Hepatic stellate cell (primary cell): ENCODE measurements at regions not wholly inside any gene's neighbourhood (a gene's known extent, or its start where the extent isn't known, plus 50 kb on each side); places are given as distances from the start of the nearest gene placed in this dataset.
"Not testable (repeated sequence)": the region's sequence is repeated elsewhere in the genome, so short reads cannot be mapped to it uniquely, and the experiment has no call there.

Experiments used
- DNase-seq: peaks from one replicate; pipeline ENCODE4 v3.0.0; 2011; ENCODE audit warnings: low spot score

GRCh38 chr14:45976001-45976400, 675.6 kb downstream of the RPL10L start:
- DNase-seq = no peak

GRCh38 chr14:45972416-45972815, 679.2 kb downstream of the RPL10L start:
- DNase-seq = no peak

DNA sequence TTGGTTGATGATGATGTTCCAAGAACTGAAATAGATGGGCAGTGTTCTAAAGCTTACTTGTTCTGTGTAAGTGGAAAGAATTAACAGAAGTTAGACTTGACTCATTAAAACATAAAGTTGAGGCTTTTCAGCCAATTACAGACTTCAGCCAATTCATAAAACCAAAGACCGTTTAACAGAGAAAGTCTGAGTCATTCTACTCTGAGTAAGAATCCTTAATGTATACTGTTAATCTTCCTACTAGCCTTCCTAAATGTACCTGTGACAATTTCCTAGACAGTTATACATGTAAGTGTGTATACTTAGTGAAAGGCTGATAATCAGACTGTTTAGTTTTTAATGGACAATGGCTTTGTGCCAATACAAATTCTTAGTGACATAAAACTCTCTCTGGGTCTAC, 681.0 kb downstream of the RPL10L start:
- no peak for DNase-seq

DNA sequence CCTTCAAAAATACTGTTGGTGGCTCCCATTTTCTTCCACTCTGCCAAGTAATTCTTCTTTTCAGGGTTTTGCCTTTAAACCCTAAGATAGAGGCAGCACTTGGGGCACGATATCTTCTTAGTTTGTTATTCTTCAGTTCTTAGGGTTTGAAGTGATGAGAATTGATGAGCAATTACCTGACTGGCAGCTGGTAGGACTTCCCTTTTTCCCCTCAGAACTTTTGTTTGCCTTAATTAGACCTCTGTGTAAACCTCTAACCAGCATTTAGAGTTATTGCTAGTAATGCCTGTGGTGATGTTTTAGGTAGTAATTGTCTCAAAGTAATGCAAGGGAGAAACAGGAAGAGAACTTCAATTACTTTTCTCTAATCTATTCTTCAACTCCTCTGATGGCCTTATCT, 683.5 kb downstream of the RPL10L start:
- DNase-seq = no peak

DNA sequence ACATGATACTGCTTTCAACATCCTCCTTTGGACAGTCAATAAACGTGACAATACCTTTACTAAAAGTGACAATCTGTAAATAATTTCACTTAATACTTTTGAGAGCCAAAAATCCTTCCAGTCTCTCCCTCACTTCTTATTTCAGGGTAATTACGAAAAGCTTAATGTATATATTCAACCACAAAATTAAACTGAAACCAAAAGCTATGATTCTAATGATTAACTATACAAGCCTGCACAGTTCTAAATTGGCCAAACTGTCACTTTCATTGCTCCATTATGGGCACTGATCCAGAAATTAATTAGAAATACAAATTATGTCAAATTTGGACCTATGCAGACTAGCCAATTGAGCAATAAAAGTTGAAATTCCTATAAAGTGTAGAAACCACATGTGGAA, 696.5 kb upstream of the MIS18BP1 start:
- no peak for DNase-seq

- no peak for DNase-seq
These were observed 694.8 kb upstream of the MIS18BP1 start for GRCh38 chr14:45947830-45948229.

DNA sequence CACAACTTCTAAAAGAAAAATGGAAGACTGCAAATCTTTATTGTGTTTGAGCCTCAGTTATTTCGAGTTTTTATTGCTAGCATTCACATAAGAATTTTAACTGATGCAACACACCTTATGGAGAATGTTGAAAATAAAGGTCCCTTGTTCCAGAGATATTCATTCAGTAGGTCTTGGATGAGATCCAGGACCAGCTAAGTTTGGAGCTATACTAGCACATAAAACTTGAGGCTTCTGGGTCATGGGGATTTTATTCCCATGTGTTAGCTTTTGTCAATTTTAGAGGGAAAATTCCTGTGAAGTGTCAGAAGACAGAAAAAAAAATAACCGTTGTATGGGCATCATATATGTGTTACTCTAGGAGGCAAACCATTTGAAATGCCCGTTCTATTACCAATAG, 693.2 kb upstream of the MIS18BP1 start:
- no peak for DNase-seq

GRCh38 chr14:45940318-45940717, 687.3 kb upstream of the MIS18BP1 start:
- DNase-seq = no peak

DNA sequence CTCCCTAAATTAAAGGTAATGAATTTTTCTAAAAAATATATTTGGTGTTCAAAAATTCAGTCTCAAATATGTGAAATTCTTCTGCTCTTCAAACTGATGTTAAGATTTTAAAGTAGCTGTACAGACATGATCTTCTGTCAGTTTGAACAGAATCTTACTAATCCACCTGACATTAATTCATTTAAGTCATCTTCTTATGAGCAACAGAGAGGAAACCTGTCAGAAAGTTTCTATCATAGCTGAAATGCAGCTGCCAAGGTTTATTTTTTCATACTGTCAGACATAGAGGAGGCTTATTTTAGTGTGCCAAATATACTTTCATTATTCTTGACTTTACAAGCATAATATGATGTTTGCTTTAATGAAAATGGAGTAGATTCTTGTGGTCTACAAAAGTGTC, 686.6 kb upstream of the MIS18BP1 start:
- no peak for DNase-seq

DNA sequence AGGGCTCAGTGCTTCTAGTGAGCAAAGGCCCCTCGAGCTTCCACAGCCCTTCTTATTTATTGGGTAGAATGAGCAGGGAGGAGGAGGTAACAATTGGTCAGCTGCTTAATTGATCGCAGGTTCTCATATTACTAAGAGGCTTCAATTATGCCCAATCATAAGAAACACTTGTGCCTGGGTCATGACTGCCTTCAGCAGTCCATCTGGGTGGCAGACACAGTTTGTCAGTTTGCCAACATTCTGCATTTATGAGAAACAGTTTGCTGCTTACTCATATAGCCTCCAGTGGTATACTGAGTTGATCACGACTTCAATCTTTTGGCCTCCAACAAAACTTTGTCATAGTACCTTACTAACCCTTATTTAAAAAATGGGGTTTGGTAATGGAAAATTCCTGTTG, 667.0 kb upstream of the MIS18BP1 start:
- not testable (repeated sequence) for DNase-seq

- no peak for DNase-seq
These were observed 663.4 kb upstream of the MIS18BP1 start for GRCh38 chr14:45916340-45916953.

GRCh38 chr14:45907782-45908181, 654.8 kb upstream of the MIS18BP1 start:
- DNase-seq = no peak

- no peak for DNase-seq
These were observed 653.3 kb upstream of the MIS18BP1 start for GRCh38 chr14:45906257-45906656.

GRCh38 chr14:45905672-45906071, 652.7 kb upstream of the MIS18BP1 start:
- no peak for DNase-seq

GRCh38 chr14:45904314-45904713, 651.3 kb upstream of the MIS18BP1 start:
- DNase-seq = no peak

- DNase-seq = no peak
These were observed 649.2 kb upstream of the MIS18BP1 start for GRCh38 chr14:45902241-45902640.

DNA sequence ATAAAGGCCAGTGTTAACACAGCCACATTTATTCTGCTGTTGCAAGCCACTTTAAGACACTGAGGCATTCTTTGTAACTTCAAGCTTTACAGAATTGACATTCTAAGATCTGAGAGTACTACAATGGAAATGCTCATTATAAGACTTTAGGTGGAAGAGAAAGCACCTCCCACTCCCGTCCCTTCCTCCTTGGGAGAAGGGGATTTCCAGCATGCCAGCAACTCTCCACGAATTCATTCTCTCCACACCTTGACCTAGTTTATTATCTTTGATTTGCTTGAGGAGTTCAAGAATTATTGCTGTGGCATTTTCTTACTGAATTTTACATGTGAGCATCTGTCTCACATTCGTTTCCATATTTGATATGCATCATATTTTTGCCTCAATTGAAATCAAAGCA, 644.4 kb upstream of the MIS18BP1 start:
- no peak for DNase-seq

GRCh38 chr14:45893127-45893526, 640.1 kb upstream of the MIS18BP1 start:
- DNase-seq = no peak

DNA sequence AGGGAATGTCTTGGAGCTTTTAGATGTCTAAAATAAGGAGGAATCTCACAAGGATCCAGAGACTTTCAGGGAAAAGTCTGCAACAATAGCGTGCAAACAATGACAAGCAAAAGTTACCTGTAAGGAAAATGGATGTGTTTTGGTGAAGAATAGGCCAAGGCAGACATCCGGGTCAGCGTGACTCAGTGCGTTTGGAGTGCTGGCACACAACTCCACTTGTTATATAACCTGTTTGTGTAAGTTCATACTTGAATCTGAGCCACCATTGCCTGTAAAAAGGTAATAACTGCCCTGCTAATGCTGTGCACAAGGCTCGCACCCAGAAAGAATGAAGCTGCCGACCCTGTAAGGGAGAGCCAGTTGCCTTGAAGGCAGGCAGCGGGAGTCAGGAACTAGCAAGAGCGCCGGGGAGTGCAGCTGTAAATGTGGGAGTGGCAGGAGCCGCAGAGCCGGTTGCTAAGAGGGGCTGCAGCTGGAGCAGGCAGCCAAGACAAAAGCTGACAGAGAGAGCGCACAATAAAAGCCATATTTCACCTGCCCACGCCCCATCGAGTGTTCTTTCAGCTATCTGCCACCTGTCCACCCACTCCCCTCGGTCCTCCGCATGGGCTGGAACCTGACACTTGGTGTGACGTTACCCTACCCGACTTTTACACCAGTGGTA, 638.5 kb upstream of the MIS18BP1 start:
- no peak for DNase-seq

DNA sequence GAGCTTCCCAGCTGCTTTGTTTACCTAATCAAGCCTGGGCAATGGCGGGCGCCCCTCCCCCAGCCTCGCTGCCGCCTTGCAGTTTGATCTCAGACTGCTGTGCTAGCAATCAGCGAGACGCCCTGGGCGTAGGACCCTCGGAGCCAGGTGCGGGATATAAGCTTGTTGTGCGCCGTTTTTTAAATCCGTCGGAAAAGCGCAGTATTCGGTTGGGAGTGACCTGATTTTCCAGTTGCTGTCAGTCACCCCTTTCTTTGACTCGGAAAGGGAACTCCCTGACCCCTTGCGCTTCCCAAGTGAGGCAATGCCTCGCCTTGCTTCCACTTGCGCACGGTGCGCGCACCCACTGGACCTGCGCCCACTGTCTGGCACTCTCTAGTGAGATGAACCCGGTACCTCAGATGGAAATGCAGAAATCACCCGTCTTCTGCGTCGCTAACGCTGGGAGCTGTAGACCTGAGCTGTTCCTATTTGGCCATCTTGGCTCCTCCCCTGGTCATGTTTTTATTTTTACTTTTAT, 635.8 kb upstream of the MIS18BP1 start:
- DNase-seq = not testable (repeated sequence)

DNA sequence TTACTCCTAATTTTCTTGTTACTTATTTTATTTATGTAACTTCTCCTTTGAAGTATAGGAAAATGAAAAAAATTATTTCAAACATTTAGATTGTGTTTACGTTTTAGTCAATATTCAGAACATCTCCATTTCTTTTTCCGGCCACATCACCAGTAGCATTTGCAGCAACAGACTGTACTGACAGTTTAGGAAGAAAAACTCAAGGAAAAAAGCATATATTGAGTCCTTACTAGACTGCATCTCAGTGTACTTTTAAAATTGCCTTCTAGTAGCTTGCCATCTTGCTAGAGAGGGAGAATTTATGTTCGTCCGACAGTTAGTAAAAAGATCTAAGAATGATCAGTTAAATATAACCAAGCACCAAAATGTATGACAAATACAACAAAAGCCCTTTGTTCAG, 625.0 kb upstream of the MIS18BP1 start:
- DNase-seq = no peak

DNA sequence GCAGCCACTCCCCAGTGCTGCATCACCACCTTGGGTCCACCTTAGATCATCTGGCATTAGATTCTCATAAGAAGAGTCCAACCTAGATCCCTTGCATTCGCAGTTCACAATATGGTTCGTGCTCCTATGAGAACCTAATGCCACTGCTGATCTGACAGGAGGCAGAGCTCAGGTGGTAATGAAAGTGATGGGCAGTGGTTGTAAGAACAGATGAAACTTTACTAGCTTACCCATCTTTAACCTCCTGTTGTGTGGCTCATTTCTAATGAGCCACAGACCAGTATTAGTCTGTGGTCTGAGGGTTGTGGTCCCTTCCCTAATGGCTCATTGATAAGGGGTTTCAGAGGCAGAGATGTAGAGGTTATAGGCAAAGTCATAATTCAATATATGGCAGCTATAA, 615.9 kb upstream of the MIS18BP1 start:
- DNase-seq = no peak

DNA sequence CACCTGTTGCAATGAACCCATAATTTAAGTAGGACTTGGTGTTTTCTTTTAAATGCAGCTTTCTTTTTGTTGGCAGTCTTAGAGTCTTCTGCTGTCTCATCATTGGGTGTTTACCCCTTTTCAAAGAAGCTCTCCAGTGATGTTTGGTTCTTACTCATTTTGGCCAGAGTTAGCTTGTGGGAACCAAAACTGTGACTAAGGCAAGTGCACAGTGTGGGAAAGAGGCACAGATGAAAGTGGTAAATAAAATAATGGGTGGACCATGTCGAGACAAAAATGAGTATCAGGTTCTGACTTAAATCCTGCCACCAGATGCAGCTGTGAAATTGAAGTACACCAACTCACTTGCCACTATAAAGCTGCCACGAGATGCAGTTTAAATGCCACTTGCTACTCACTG, 615.4 kb upstream of the MIS18BP1 start:
- no peak for DNase-seq
